CD14-positive monocyte (primary cell): ENCODE measurements at regions not wholly inside any gene's neighbourhood (a gene's known extent, or its start where the extent isn't known, plus 50 kb on each side); places are given as distances from the start of the nearest gene placed in this dataset.

Source experiments
- DNase-seq, 3 donors: peaks; one replicate each; pipeline ENCODE4 v3.0.0-alpha.2; 2011 to 2022
- H2AFZ ChIP-seq: 2 replicates; pipeline ENCODE4 v1.6.0; 2012; ENCODE audit warnings: mild to moderate bottlenecking, low read depth, low read length, inconsistent platforms; ENCODE audit not compliant: insufficient read depth, poor library complexity, severe bottlenecking
- H3K27ac ChIP-seq, 2 donors: 1 replicate in 1 of 2; 2 replicates in 1 of 2; pipeline ENCODE4 v1.5.1; 2012 to 2013; ENCODE audit warnings: low read length in 2 of 2, control low read depth in 1 of 2, inconsistent platforms in 1 of 2, low read depth in 1 of 2, mild to moderate bottlenecking in 1 of 2
- H3K27me3 ChIP-seq, 2 donors: one replicate each; pipeline versions ENCODE4 v1.6.0 to v1.6.1; 2011 to 2013; ENCODE audit warnings: low read length in 2 of 2; ENCODE audit not compliant: control insufficient read depth in 2 of 2, insufficient read depth in 2 of 2
- H3K36me3 ChIP-seq, 2 donors: replicated peaks in 1 of 2; 1 replicate in 1 of 2; 2 replicates in 1 of 2; pipeline versions ENCODE4 v1.5.1 to v1.6.1; 2012 to 2013; ENCODE audit warnings: low read length in 2 of 2, control low read depth in 1 of 2, inconsistent platforms in 1 of 2, mild to moderate bottlenecking in 1 of 2; ENCODE audit not compliant: insufficient read depth in 2 of 2, control insufficient read depth in 1 of 2
- H3K4me1 ChIP-seq, 2 donors: 1 replicate in 1 of 2; 2 replicates in 1 of 2; pipeline versions ENCODE4 v1.5.1 to v1.6.1; 2012 to 2013; ENCODE audit warnings: low read length in 2 of 2, control low read depth in 1 of 2, inconsistent platforms in 1 of 2, mild to moderate bottlenecking in 1 of 2, moderate library complexity in 1 of 2; ENCODE audit not compliant: insufficient read depth in 2 of 2, control insufficient read depth in 1 of 2
- H3K4me2 ChIP-seq: replicated peaks from 2 replicates; pipeline ENCODE3; 2012; ENCODE audit warnings: low read length, moderate library complexity, mild to moderate bottlenecking; ENCODE audit not compliant: poor library complexity, severe bottlenecking; ENCODE audit errors: extremely low read depth
- H3K4me3 ChIP-seq, 3 experiments: fragments of 200-600 bp in 1 of 3; sonication (generic) in 1 of 3; replicated peaks in 1 of 3; 1 replicate in 2 of 3; 2 replicates in 1 of 3; pipeline ENCODE4 v1.5.1; 2011 to 2013; ENCODE audit warnings: low read length in 3 of 3, mild to moderate bottlenecking in 3 of 3, control low read depth in 2 of 3, low read depth in 2 of 3, inconsistent platforms in 1 of 3, moderate library complexity in 1 of 3
- H3K79me2 ChIP-seq: 2 replicates; pipeline ENCODE4 v1.6.0; 2012; ENCODE audit warnings: mild to moderate bottlenecking, control low read depth, inconsistent platforms, low read length, moderate library complexity; ENCODE audit not compliant: insufficient read depth
- H3K9ac ChIP-seq: 2 replicates; pipeline ENCODE4 v1.6.0; 2017; ENCODE audit warnings: low read length, mild to moderate bottlenecking; ENCODE audit not compliant: insufficient read depth, poor library complexity, severe bottlenecking
- H3K9me3 ChIP-seq, 2 donors: replicated peaks in 1 of 2; 1 replicate in 1 of 2; 2 replicates in 1 of 2; pipeline versions ENCODE4 v1.5.1 to v1.6.1; 2012 to 2013; ENCODE audit warnings: low read length in 2 of 2, control low read depth in 1 of 2; ENCODE audit not compliant: control insufficient read depth in 1 of 2, insufficient read depth in 1 of 2
- H4K20me1 ChIP-seq: 2 replicates; pipeline ENCODE4 v1.6.0; 2012; ENCODE audit warnings: mild to moderate bottlenecking, low read length, control low read depth, moderate library complexity; ENCODE audit not compliant: insufficient read depth
- H3K27ac Mint-ChIP-seq, 7 donors: one replicate each; pipeline ENCODE4 v1.8.0; 2020; ENCODE audit warnings: mild to moderate bottlenecking in 7 of 7, mixed read lengths in 7 of 7, moderate library complexity in 6 of 7, inconsistent platforms in 2 of 7
- H3K27me3 Mint-ChIP-seq, 3 donors: one replicate each; pipeline ENCODE4 v1.8.0; 2021 to 2022; ENCODE audit warnings: low read depth in 3 of 3, mild to moderate bottlenecking in 3 of 3, mixed read lengths in 3 of 3, moderate library complexity in 3 of 3, inconsistent platforms in 1 of 3
- H3K36me3 Mint-ChIP-seq, 2 donors: one replicate each; pipeline ENCODE4 v1.8.0; 2020; ENCODE audit warnings: mixed read lengths in 2 of 2, inconsistent platforms in 1 of 2, mild to moderate bottlenecking in 1 of 2
- H3K4me1 Mint-ChIP-seq: one replicate; pipeline ENCODE4 v1.8.0; 2020; ENCODE audit warnings: mild to moderate bottlenecking, mixed read lengths
- H3K4me3 Mint-ChIP-seq, 2 donors: one replicate each; pipeline ENCODE4 v1.8.0; 2020; ENCODE audit warnings: mild to moderate bottlenecking in 2 of 2, mixed read lengths in 2 of 2, moderate library complexity in 1 of 2
- H3K9me3 Mint-ChIP-seq, 7 donors: one replicate each; pipeline ENCODE4 v1.8.0; 2020 to 2022; ENCODE audit warnings: mixed read lengths in 7 of 7, mild to moderate bottlenecking in 6 of 7, moderate library complexity in 6 of 7, inconsistent platforms in 2 of 7
- WGBS: methylation state at CpG from one replicate; pipeline ENCODE4 v1.1.5; 2013; ENCODE audit warnings: missing lambda C conversion rate; ENCODE audit not compliant: insufficient coverage; 5-methylcytosine and 5-hydroxymethylcytosine counted together
- intact Hi-C, 2 donors: fragments of 100-400 bp; cut with micrococcal nuclease; formaldehyde crosslinking; loops; one replicate each; pipeline versions ENCODE4 v1.15.0 to v1.15.1; 2023
- TF ChIP-seq, protein P1 (sequence below): fragments of 200-600 bp; IDR thresholded peaks from one replicate; pipeline ENCODE4 v1.8.0; 2022; ENCODE audit warnings: antibody characterized with exemption, mild to moderate bottlenecking

DNA sequence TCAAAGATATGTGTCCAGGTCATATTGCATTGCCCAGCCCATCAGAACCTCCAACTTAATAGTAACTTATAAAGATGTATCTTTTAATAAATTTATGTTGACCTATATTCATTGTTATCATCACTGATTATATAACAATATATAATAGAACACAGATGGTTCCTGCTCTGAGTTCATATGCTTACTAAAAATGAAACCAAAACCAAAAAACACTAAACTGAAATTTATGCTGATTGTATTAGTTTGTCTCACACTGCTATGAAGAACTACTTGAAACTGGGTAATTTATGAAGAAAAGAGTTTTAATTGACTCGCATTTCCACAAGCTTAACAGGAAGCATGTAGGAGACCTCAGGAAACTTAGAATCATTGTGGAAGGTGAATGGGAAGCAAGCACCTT, 462.5 kb upstream of the TYRP1 start:
- no peaks in the 10 kb centered on the region for H3K27me3 Mint-ChIP-seq
- H4K20me1 ChIP-seq = no peaks in the 10 kb centered on the region
- no peak for DNase-seq
- no peak overlapping the region for H3K4me3 ChIP-seq
- no peaks in the 10 kb centered on the region for H3K4me1 Mint-ChIP-seq
- H3K4me2 ChIP-seq = no peak overlapping the region
- peaks cover 0 to 4% of the 10 kb centered on the region in 2 donors for H3K9me3 ChIP-seq
- no CpG with 5 or more reads among the region's 1 CpG for WGBS
- no peaks in the 10 kb centered on the region for H3K36me3 Mint-ChIP-seq
- H2AFZ ChIP-seq = no peak overlapping the region
- no peaks in the 10 kb centered on the region for H3K27me3 ChIP-seq
- H3K79me2 ChIP-seq = no peaks in the 10 kb centered on the region
- no peak overlapping the region for H3K9ac ChIP-seq
- no peak overlapping the region for H3K27ac Mint-ChIP-seq
- peaks cover 0 to 5% (median 2%) of the 10 kb centered on the region in 7 donors for H3K9me3 Mint-ChIP-seq
- H3K27ac ChIP-seq = no peak overlapping the region
- H3K4me3 Mint-ChIP-seq = no peak overlapping the region
- no peaks in the 10 kb centered on the region for H3K36me3 ChIP-seq
- no peaks in the 10 kb centered on the region for H3K4me1 ChIP-seq
- intact Hi-C loops = no loop called here
- TF ChIP-seq, protein P1, sequence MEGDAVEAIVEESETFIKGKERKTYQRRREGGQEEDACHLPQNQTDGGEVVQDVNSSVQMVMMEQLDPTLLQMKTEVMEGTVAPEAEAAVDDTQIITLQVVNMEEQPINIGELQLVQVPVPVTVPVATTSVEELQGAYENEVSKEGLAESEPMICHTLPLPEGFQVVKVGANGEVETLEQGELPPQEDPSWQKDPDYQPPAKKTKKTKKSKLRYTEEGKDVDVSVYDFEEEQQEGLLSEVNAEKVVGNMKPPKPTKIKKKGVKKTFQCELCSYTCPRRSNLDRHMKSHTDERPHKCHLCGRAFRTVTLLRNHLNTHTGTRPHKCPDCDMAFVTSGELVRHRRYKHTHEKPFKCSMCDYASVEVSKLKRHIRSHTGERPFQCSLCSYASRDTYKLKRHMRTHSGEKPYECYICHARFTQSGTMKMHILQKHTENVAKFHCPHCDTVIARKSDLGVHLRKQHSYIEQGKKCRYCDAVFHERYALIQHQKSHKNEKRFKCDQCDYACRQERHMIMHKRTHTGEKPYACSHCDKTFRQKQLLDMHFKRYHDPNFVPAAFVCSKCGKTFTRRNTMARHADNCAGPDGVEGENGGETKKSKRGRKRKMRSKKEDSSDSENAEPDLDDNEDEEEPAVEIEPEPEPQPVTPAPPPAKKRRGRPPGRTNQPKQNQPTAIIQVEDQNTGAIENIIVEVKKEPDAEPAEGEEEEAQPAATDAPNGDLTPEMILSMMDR = no peak

DNA sequence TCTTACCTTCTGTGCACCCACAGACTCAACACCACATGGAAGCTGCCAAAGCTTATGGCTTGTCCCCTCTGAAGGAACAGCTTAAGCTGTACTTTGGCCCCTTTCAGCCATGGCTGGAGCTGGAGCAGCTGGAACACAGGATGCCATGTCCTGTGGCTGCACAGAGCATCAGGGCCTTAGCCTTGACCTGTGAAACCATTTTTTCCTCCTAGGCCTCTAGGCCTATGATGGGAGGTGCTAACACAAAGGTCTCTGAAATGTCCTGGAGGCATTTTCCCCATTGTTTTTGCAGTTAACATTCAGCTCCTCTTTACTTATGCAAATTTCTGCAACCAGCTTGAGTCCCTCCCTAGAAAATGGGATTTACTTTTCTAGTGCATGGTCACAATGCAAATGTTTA, 461.4 kb upstream of the TYRP1 start:
- no peaks in the 10 kb centered on the region for H3K4me1 Mint-ChIP-seq
- H3K27me3 Mint-ChIP-seq = no peaks in the 10 kb centered on the region
- H3K27ac Mint-ChIP-seq = no peak overlapping the region
- TF ChIP-seq, protein P1 = no peak
- no peak for DNase-seq
- no peaks in the 10 kb centered on the region for H3K4me1 ChIP-seq
- H3K36me3 ChIP-seq = no peaks in the 10 kb centered on the region
- H3K4me2 ChIP-seq = no peak overlapping the region
- no peaks in the 10 kb centered on the region for H3K27me3 ChIP-seq
- no peaks in the 10 kb centered on the region for H3K36me3 Mint-ChIP-seq
- H2AFZ ChIP-seq = no peak overlapping the region
- H3K9me3 ChIP-seq = peaks cover 0 to 4% of the 10 kb centered on the region in 2 donors
- H3K27ac ChIP-seq = no peak overlapping the region
- H3K9ac ChIP-seq = no peak overlapping the region
- intact Hi-C loops = no loop called here
- H4K20me1 ChIP-seq = no peaks in the 10 kb centered on the region
- peaks cover 0 to 5% (median 2%) of the 10 kb centered on the region in 7 donors for H3K9me3 Mint-ChIP-seq
- no peaks in the 10 kb centered on the region for H3K79me2 ChIP-seq
- H3K4me3 ChIP-seq = no peak overlapping the region
- no peak overlapping the region for H3K4me3 Mint-ChIP-seq
